Fibroblast of lung (primary cell): ENCODE measurements at regions not wholly inside any gene's neighbourhood (a gene's known extent, or its start where the extent isn't known, plus 50 kb on each side); places are given as distances from the start of the nearest gene placed in this dataset.

Experiments used
- DNase-seq, 2 donors: peaks; one replicate each; pipeline versions ENCODE4 v3.0.0 to v3.0.0-alpha.2; 2010; ENCODE audit warnings: low read depth in 2 of 2
- H2AFZ ChIP-seq: 2 replicates; pipeline ENCODE4 v1.5.1; 2012; ENCODE audit warnings: low read length, control low read depth, inconsistent platforms
- H3K27ac ChIP-seq: 2 replicates; pipeline ENCODE4 v1.5.1; 2011; ENCODE audit warnings: low read length, control low read depth; ENCODE audit not compliant: insufficient read depth
- H3K27me3 ChIP-seq: 2 replicates; pipeline ENCODE4 v1.5.1; 2011; ENCODE audit warnings: mild to moderate bottlenecking, low read length; ENCODE audit not compliant: control insufficient read depth, insufficient read depth
- H3K36me3 ChIP-seq: 2 replicates; pipeline ENCODE4 v1.5.1; 2011; ENCODE audit warnings: low read length; ENCODE audit not compliant: control insufficient read depth, insufficient read depth
- H3K4me1 ChIP-seq: 2 replicates; pipeline ENCODE4 v1.5.1; 2011; ENCODE audit warnings: low read length; ENCODE audit not compliant: control insufficient read depth, insufficient read depth; ENCODE audit errors: extremely low read depth
- H3K4me2 ChIP-seq: 2 replicates; pipeline ENCODE4 v1.5.1; 2011; ENCODE audit warnings: low read length, control low read depth; ENCODE audit not compliant: insufficient read depth; ENCODE audit errors: extremely low read depth
- H3K4me3 ChIP-seq, 4 experiments: fragments of 200-600 bp in 1 of 4; sonication (generic) in 1 of 4; replicated peaks in 1 of 4; 2 replicates each; pipeline ENCODE4 v1.5.1; 2011 to 2016; ENCODE audit warnings: low read length in 4 of 4, low read depth in 3 of 4, mild to moderate bottlenecking in 3 of 4, control low read depth in 2 of 4, inconsistent platforms in 1 of 4, mixed read lengths in 1 of 4; ENCODE audit not compliant: insufficient read depth in 1 of 4; ENCODE audit errors: control extremely low read depth in 1 of 4
- H3K79me2 ChIP-seq: 2 replicates; pipeline ENCODE4 v1.5.1; 2012; ENCODE audit warnings: mild to moderate bottlenecking, low read length, inconsistent platforms; ENCODE audit not compliant: control insufficient read depth, insufficient read depth
- H3K9ac ChIP-seq: 2 replicates; pipeline ENCODE4 v1.5.1; 2011; ENCODE audit warnings: mild to moderate bottlenecking, low read length, control low read depth; ENCODE audit not compliant: insufficient read depth
- H3K9me3 ChIP-seq: 2 replicates; pipeline ENCODE4 v1.5.1; 2012; ENCODE audit warnings: low read depth, low read length; ENCODE audit not compliant: control insufficient read depth, insufficient read depth
- H4K20me1 ChIP-seq: 2 replicates; pipeline ENCODE4 v1.5.1; 2011; ENCODE audit warnings: low read length; ENCODE audit not compliant: control insufficient read depth, insufficient read depth; ENCODE audit errors: extremely low read depth
- CTCF ChIP-seq, 2 donors: IDR thresholded peaks in 1 of 2; conservative IDR thresholded peaks in 1 of 2; 1 replicate in 1 of 2; 2 replicates in 1 of 2; pipeline ENCODE4 v1.5.1; 2011 to 2012; ENCODE audit warnings: low read length in 2 of 2, control low read depth in 1 of 2, inconsistent platforms in 1 of 2, low read depth in 1 of 2, mild to moderate bottlenecking in 1 of 2
- EZH2 ChIP-seq: IDR thresholded peaks from 2 replicates; pipeline ENCODE4 v1.5.1; 2012; ENCODE audit warnings: low read length, control low read depth, mild to moderate bottlenecking; ENCODE audit errors: missing control alignments

DNA sequence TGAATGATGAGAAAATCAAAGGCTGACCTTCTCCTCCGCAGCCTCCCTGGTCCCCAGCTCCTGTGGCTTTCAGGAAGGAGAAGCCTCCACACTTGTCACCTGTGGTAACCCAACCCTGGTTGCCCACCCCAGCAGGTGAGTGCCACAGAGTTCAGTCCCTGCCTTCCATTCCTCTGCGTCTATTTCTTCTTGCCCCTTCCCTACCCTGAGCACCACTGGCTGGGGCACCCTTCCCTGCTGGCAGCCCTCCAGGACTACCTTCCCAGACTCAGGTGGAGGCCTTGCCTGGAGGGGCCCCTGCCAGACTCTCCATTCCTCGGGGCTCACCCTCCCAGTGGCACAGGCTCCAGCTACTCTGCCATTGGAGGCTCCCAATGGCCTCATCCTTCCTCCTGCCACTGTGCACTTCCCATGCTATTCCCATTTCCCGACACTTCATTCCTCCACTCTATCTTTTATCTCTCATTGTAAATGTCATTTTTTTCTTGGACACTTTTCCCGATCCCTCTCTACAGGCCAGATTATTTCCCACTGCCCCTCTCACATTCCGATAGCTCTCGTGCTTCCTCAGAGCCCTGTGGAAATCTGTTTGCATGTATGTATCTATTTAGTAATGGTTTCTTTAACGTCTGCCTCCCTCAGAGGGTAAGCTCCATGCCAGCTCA is 90.6 kb upstream of the PCBD1 start:
- TF ChIP-seq EZH2 (no peak), CTCF (conservative IDR thresholded peaks at IDR 0.05 in 1 of 2, IDR thresholded peaks at IDR 0.05 in 1 of 2; ENCODE audit: low read depth in 1 of 2, low read length in 2 of 2) (no peak)
- no peak for DNase-seq
- Histone ChIP-seq H3K27me3 (peaks cover 5% of the 10 kb centered on the region), H2AFZ (no peak overlapping the region), H4K20me1 (no peaks in the 10 kb centered on the region), H3K36me3 (no peaks in the 10 kb centered on the region), H3K4me2 (no peak overlapping the region), H3K27ac (no peak overlapping the region), H3K9me3 (no peaks in the 10 kb centered on the region), H3K79me2 (no peaks in the 10 kb centered on the region), H3K4me1 (no peaks in the 10 kb centered on the region), H3K4me3 (no peak overlapping the region), H3K9ac (no peak overlapping the region)

DNA sequence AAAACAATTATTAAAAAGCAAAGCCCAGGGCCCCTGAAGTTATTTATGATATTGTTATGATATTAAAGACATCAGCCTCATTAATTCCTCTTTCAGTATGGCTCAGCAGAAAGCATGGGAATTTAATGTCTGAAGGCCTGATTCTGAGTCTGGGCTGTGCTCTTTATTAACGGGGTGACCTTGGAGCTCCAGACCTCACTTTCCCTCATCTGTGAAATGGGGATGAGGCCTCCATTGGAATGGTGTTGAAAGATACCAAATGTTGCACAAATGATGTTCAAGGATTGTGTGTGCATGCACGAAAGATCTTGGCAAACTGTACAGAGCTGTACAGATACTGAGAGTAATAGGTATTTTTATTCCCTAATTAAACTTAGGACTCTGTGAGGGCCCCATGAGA is 92.3 kb upstream of the PCBD1 start:
- Histone ChIP-seq H3K79me2 (no peaks in the 10 kb centered on the region), H3K4me1 (no peaks in the 10 kb centered on the region), H3K4me3 (no peak overlapping the region), H3K4me2 (no peak overlapping the region), H4K20me1 (no peaks in the 10 kb centered on the region), H3K9me3 (no peaks in the 10 kb centered on the region), H3K27ac (no peak overlapping the region), H2AFZ (no peak overlapping the region), H3K27me3 (peaks cover 4% of the 10 kb centered on the region), H3K9ac (no peak overlapping the region), H3K36me3 (no peaks in the 10 kb centered on the region)
- DNase-seq = no peak
- TF ChIP-seq EZH2 (no peak), CTCF (conservative IDR thresholded peaks at IDR 0.05 in 1 of 2, IDR thresholded peaks at IDR 0.05 in 1 of 2; ENCODE audit: low read depth in 1 of 2, low read length in 2 of 2) (no peak)

- Histone ChIP-seq H3K27ac (no peak overlapping the region), H3K4me3 (no peak overlapping the region), H2AFZ (no peak overlapping the region), H3K27me3 (no peaks in the 10 kb centered on the region), H3K9me3 (no peaks in the 10 kb centered on the region), H3K36me3 (no peaks in the 10 kb centered on the region), H3K9ac (no peak overlapping the region), H3K4me1 (no peaks in the 10 kb centered on the region), H3K79me2 (no peaks in the 10 kb centered on the region), H4K20me1 (no peaks in the 10 kb centered on the region), H3K4me2 (no peak overlapping the region)
- TF ChIP-seq EZH2 (no peak), CTCF (conservative IDR thresholded peaks at IDR 0.05 in 1 of 2, IDR thresholded peaks at IDR 0.05 in 1 of 2; ENCODE audit: low read depth in 1 of 2, low read length in 2 of 2) (no peak)
- DNase-seq = no peak
These were observed 92.9 kb upstream of the PCBD1 start for GRCh38 chr10:70981171-70981836.
